ENCODE measurements at regions not wholly inside any gene's neighbourhood (a gene's known extent, or its start where the extent isn't known, plus 50 kb on each side); places are given as distances from the start of the nearest gene placed in this dataset.

- H3K9me3 Mint-ChIP-seq = peaks cover 0 to 3% (median 2%) of the 10 kb centered on the region in 7 donors
- H3K4me3 Mint-ChIP-seq = no peak overlapping the region
- no peak overlapping the region for H3K27ac Mint-ChIP-seq
- no peak for ATAC-seq (ENCODE audit: low read depth in 2 of 2)
- H3K36me3 Mint-ChIP-seq = no peaks in the 10 kb centered on the region
- peaks cover 0 to 16% (median 10%) of the 10 kb centered on the region in 3 donors for H3K27me3 Mint-ChIP-seq
- no peak for DNase-seq
- no peaks in the 10 kb centered on the region for H3K4me1 Mint-ChIP-seq
Measured at GRCh38 chr14:25108291-25108690, 58.3 kb upstream of the STXBP6 start.

- no peaks in the 10 kb centered on the region for H3K36me3 Mint-ChIP-seq
- no peak overlapping the region for H3K4me3 Mint-ChIP-seq
- peaks cover 0 to 5% (median 2%) of the 10 kb centered on the region in 7 donors for H3K9me3 Mint-ChIP-seq
- no peak overlapping the region for H3K27ac Mint-ChIP-seq
- no peak for DNase-seq
- no peaks in the 10 kb centered on the region for H3K4me1 Mint-ChIP-seq
- ATAC-seq (ENCODE audit: low read depth in 2 of 2) = no peak
- peaks cover 0 to 9% (median 1%) of the 10 kb centered on the region in 3 donors for H3K27me3 Mint-ChIP-seq
Measured at GRCh38 chr14:25103820-25104219, 53.9 kb upstream of the STXBP6 start.

DNA sequence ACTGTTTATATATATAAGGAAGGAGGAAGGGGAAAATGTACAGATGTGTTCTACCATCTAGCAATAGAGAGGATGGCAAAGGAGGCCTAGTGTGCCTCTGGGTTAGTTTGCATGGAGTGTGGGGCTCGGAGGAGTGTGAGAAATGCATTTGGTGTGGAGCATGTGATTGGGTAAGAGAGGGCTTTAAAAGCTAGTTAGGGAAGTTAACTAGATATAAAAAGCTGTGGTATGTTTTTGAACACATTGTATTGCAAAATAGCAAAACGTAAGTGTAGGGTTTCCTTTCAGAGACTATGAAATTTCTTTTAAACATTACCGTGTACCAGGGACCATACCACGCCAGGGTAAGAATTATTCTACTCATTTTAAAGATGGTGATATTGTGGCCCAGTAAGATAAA, 53.3 kb upstream of the STXBP6 start:
- H3K36me3 Mint-ChIP-seq = no peaks in the 10 kb centered on the region
- no peak overlapping the region for H3K27ac Mint-ChIP-seq
- ATAC-seq (ENCODE audit: low read depth in 2 of 2) = no peak
- peaks cover 0 to 9% (median 5%) of the 10 kb centered on the region in 3 donors for H3K27me3 Mint-ChIP-seq
- H3K4me1 Mint-ChIP-seq = no peaks in the 10 kb centered on the region
- peaks cover 0 to 5% (median 2%) of the 10 kb centered on the region in 7 donors for H3K9me3 Mint-ChIP-seq
- DNase-seq = no peak
- no peak overlapping the region for H3K4me3 Mint-ChIP-seq

DNA sequence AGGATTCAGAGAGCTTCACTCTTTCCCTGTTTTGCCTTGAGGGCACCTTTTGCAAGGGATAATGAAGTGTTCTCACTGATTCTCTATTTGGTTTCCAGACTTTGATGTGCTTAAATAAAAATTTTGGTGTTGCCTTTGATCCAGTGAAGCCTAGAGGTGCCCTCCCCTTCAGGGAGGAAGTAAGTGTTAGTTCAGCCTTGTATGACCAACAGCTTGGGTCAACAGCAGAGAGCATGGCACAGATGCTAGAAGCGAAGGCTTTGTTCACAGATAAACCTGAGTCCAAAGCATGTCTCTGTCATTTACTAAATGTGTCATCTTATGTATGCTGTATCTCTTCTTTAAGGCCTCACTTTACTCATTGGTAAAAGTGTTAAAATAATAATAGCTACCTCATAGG, 52.8 kb upstream of the STXBP6 start:
- Mint-ChIP-seq H3K4me3 (no peak overlapping the region), H3K9me3 (peaks cover 0 to 5% (median 2%) of the 10 kb centered on the region in 7 donors), H3K36me3 (no peaks in the 10 kb centered on the region), H3K27me3 (peaks cover 0 to 9% (median 5%) of the 10 kb centered on the region in 3 donors), H3K27ac (no peak overlapping the region), H3K4me1 (no peaks in the 10 kb centered on the region)
- no peak for ATAC-seq (ENCODE audit: low read depth in 2 of 2)
- DNase-seq = no peak

- Mint-ChIP-seq H3K27ac (no peak overlapping the region), H3K27me3 (peaks cover 3 to 9% (median 5%) of the 10 kb centered on the region in 3 donors), H3K4me3 (no peak overlapping the region), H3K36me3 (no peaks in the 10 kb centered on the region), H3K4me1 (no peaks in the 10 kb centered on the region), H3K9me3 (peaks cover 0 to 5% (median 2%) of the 10 kb centered on the region in 7 donors)
- DNase-seq (no peak), ATAC-seq (ENCODE audit: low read depth in 2 of 2) (no peak)
Measured at GRCh38 chr14:25101276-25101675, 51.3 kb upstream of the STXBP6 start.

All from naive B cell (primary cell).